ENCODE measurements at regions not wholly inside any gene's neighbourhood (a gene's known extent, or its start where the extent isn't known, plus 50 kb on each side); places are given as distances from the start of the nearest gene placed in this dataset.

GRCh38 chr2:75922191-75922590, 211.5 kb upstream of the GCFC2 start:
- H3K4me3 ChIP-seq (ENCODE audit: low read length, poor library complexity, severe bottlenecking) = no peak overlapping the region
- no peaks in the 10 kb centered on the region for H3K36me3 ChIP-seq (ENCODE audit: insufficient read depth, low read length)
- no peaks in the 10 kb centered on the region for H3K9me3 ChIP-seq (ENCODE audit: insufficient read depth, low read depth, low read length)
- H4K20me1 ChIP-seq (ENCODE audit: insufficient read depth, low read length, poor library complexity, severe bottlenecking) = no peaks in the 10 kb centered on the region
- no peaks in the 10 kb centered on the region for H3K4me1 ChIP-seq (ENCODE audit: insufficient read depth, low read length, poor library complexity, severe bottlenecking)
- no peaks in the 10 kb centered on the region for H3K27me3 ChIP-seq (ENCODE audit: insufficient read depth, low read length, poor library complexity, severe bottlenecking)
- H3K79me2 ChIP-seq (ENCODE audit: insufficient read depth, low read length) = no peaks in the 10 kb centered on the region
- H3K9ac ChIP-seq (ENCODE audit: low read depth, low read length, poor library complexity, severe bottlenecking) = no peak overlapping the region
- no peaks in the 10 kb centered on the region for H3F3A ChIP-seq (ENCODE audit: low read depth)
- no peak overlapping the region for H3K4me2 ChIP-seq (ENCODE audit: low read depth, low read length, poor library complexity, severe bottlenecking)
- no peaks in the 10 kb centered on the region; the same call in 1 of the 2 replicates for H3K9me2 ChIP-seq (replicated peaks; ENCODE audit: low read depth, low read length)
- TF ChIP-seq, protein P1, sequence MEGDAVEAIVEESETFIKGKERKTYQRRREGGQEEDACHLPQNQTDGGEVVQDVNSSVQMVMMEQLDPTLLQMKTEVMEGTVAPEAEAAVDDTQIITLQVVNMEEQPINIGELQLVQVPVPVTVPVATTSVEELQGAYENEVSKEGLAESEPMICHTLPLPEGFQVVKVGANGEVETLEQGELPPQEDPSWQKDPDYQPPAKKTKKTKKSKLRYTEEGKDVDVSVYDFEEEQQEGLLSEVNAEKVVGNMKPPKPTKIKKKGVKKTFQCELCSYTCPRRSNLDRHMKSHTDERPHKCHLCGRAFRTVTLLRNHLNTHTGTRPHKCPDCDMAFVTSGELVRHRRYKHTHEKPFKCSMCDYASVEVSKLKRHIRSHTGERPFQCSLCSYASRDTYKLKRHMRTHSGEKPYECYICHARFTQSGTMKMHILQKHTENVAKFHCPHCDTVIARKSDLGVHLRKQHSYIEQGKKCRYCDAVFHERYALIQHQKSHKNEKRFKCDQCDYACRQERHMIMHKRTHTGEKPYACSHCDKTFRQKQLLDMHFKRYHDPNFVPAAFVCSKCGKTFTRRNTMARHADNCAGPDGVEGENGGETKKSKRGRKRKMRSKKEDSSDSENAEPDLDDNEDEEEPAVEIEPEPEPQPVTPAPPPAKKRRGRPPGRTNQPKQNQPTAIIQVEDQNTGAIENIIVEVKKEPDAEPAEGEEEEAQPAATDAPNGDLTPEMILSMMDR (conservative IDR thresholded peaks at IDR 0.05; ENCODE audit: low read length) = no peak
- TF ChIP-seq EZH2phosphoT487 (IDR thresholded peaks at IDR 0.05; ENCODE audit: borderline replicate concordance) = no peak
- H2AFZ ChIP-seq (ENCODE audit: low read length) = no peak overlapping the region

DNA sequence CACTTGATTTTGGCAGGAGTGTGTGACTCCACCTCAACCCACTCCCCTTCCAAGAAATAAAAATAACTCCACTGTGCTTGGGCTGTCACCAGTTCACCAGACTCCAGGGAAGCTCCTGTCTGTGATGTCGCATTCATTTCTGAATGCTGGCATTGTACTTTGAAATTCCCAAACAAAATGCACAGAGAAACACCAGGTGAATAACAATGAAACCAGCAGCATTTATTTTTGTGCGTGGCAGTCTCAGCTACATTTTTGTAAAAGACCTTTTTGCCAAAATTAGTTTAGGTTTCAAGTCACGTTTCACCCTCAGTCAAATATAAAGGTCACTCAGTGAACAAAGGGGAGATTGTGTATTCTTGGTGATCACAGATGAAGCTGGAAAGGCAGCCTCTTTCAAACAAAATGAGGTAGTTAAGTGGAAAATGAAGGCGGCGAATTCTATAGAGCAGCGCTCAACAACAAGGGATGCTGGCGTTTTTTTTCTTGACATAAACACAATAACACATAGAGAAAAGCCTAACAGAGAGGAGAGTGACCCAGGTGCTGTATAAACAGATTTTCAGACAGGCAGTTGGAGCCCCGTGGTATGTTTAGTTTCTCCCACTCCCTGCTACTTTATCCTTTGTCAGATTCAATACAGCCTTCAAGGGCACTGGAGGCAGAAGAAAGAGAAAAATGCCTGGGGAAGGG, 210.3 kb upstream of the GCFC2 start:
- H3K36me3 ChIP-seq (ENCODE audit: insufficient read depth, low read length) = no peaks in the 10 kb centered on the region
- H3K4me1 ChIP-seq (ENCODE audit: insufficient read depth, low read length, poor library complexity, severe bottlenecking) = no peaks in the 10 kb centered on the region
- H2AFZ ChIP-seq (ENCODE audit: low read length) = no peak overlapping the region
- H3K4me3 ChIP-seq (ENCODE audit: low read length, poor library complexity, severe bottlenecking) = no peak overlapping the region
- no peaks in the 10 kb centered on the region for H3K9me3 ChIP-seq (ENCODE audit: insufficient read depth, low read depth, low read length)
- H3K4me2 ChIP-seq (ENCODE audit: low read depth, low read length, poor library complexity, severe bottlenecking) = no peak overlapping the region
- H4K20me1 ChIP-seq (ENCODE audit: insufficient read depth, low read length, poor library complexity, severe bottlenecking) = no peaks in the 10 kb centered on the region
- H3K27me3 ChIP-seq (ENCODE audit: insufficient read depth, low read length, poor library complexity, severe bottlenecking) = no peaks in the 10 kb centered on the region
- H3K79me2 ChIP-seq (ENCODE audit: insufficient read depth, low read length) = no peaks in the 10 kb centered on the region
- no peaks in the 10 kb centered on the region for H3F3A ChIP-seq (ENCODE audit: low read depth)
- H3K9me2 ChIP-seq (replicated peaks; ENCODE audit: low read depth, low read length) = no peaks in the 10 kb centered on the region; the same call in 1 of the 2 replicates
- no peak for TF ChIP-seq EZH2phosphoT487 (IDR thresholded peaks at IDR 0.05; ENCODE audit: borderline replicate concordance)
- TF ChIP-seq, protein P1 (conservative IDR thresholded peaks at IDR 0.05; ENCODE audit: low read length) = no peak
- H3K9ac ChIP-seq (ENCODE audit: low read depth, low read length, poor library complexity, severe bottlenecking) = no peak overlapping the region

DNA sequence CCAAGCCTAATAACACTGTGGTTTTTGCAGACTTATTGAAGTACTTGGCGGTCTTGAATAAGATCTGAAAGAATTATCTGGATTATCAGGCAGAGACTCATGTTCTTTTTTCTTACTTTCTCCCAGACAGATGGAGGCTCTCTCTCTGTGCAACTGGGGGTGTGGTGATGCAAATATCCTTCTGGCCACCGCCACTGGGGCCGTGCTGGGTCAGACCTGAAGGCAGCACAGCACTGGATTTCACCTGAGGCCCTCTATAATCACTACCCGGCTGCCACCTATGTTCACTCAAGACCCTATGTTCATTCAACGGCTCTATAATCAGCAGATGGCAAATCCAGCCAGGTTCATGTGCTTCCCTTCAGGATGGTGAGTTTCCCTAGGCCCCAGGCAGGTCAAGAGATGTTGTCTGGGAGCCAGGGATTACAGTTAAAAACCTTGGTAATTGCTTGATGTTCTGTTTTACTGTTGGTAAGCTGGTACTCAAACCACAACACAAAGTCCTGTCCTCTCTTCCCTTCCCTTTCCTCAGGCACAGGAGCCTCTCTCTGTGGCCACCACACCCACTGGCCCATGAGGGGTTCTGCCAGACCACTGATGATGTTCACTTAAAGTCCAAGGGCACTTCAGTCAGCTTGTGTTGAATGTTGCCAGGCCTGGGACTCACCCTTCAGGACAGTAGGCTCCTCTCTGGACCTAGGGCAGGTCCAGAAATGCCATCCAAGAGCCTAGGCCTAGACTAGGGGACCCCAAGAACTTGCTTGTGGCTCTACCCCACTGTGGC, 205.3 kb upstream of the GCFC2 start:
- no peak for TF ChIP-seq EZH2phosphoT487 (IDR thresholded peaks at IDR 0.05; ENCODE audit: borderline replicate concordance)
- TF ChIP-seq, protein P1 (conservative IDR thresholded peaks at IDR 0.05; ENCODE audit: low read length) = no peak
- H3K9me3 ChIP-seq (ENCODE audit: insufficient read depth, low read depth, low read length) = no peaks in the 10 kb centered on the region
- H3K4me2 ChIP-seq (ENCODE audit: low read depth, low read length, poor library complexity, severe bottlenecking) = no peak overlapping the region
- H3K36me3 ChIP-seq (ENCODE audit: insufficient read depth, low read length) = no peaks in the 10 kb centered on the region
- no peaks in the 10 kb centered on the region for H3K79me2 ChIP-seq (ENCODE audit: insufficient read depth, low read length)
- H3K9ac ChIP-seq (ENCODE audit: low read depth, low read length, poor library complexity, severe bottlenecking) = no peak overlapping the region
- H3F3A ChIP-seq (ENCODE audit: low read depth) = no peaks in the 10 kb centered on the region
- no peaks in the 10 kb centered on the region; the same call in 1 of the 2 replicates for H3K9me2 ChIP-seq (replicated peaks; ENCODE audit: low read depth, low read length)
- no peak overlapping the region for H3K4me3 ChIP-seq (ENCODE audit: low read length, poor library complexity, severe bottlenecking)
- H4K20me1 ChIP-seq (ENCODE audit: insufficient read depth, low read length, poor library complexity, severe bottlenecking) = no peaks in the 10 kb centered on the region
- H3K4me1 ChIP-seq (ENCODE audit: insufficient read depth, low read length, poor library complexity, severe bottlenecking) = no peaks in the 10 kb centered on the region
- H3K27me3 ChIP-seq (ENCODE audit: insufficient read depth, low read length, poor library complexity, severe bottlenecking) = no peaks in the 10 kb centered on the region
- no peak overlapping the region for H2AFZ ChIP-seq (ENCODE audit: low read length)
